Astrocyte of the spinal cord (primary cell): ENCODE measurements at regions not wholly inside any gene's neighbourhood (a gene's known extent, or its start where the extent isn't known, plus 50 kb on each side); places are given as distances from the start of the nearest gene placed in this dataset.

Experiments
- DNase-seq: peaks from one replicate; pipeline ENCODE4 v3.0.0; 2011; ENCODE audit warnings: low read depth, low spot score
- H3K4me3 ChIP-seq: 2 replicates; pipeline ENCODE4 v1.5.1; 2011; ENCODE audit warnings: low read depth, mild to moderate bottlenecking, low read length, moderate library complexity
- CTCF ChIP-seq: IDR thresholded peaks from 2 replicates; pipeline ENCODE4 v1.5.1; 2012; ENCODE audit warnings: low read depth, mild to moderate bottlenecking, low read length, inconsistent platforms
- in situ Hi-C: cut with HindIII; loops from 2 replicates; pipeline ENCODE4 v1.10.0; 2017; ENCODE audit warnings: low sequenced_read_pairs

- TF ChIP-seq CTCF, result no peak
- no peak overlapping the region for H3K4me3 ChIP-seq
- DNase-seq, result no peak
- in situ Hi-C loops, result no loop called here
These were observed 58.1 kb downstream of the UNCX start for GRCh38 chr7:1290679-1291356.

- DNase-seq, result no peak
- in situ Hi-C loops, result no loop called here
- TF ChIP-seq CTCF, result no peak
- H3K4me3 ChIP-seq, result no peak overlapping the region
These were observed 58.7 kb downstream of the UNCX start for GRCh38 chr7:1291357-1291689.

GRCh38 chr7:1291845-1292765 lies 59.4 kb downstream of the UNCX start:
- no peak for DNase-seq
- in situ Hi-C loops, result no loop called here
- no peak overlapping the region for H3K4me3 ChIP-seq
- TF ChIP-seq CTCF, result no peak

- DNase-seq, result no peak
- in situ Hi-C loops, result no loop called here
- TF ChIP-seq CTCF, result no peak
- no peak overlapping the region for H3K4me3 ChIP-seq
These were observed 60.5 kb downstream of the UNCX start for GRCh38 chr7:1292972-1293830.

- in situ Hi-C loops, result no loop called here
These were observed 61.3 kb downstream of the UNCX start for GRCh38 chr7:1293950-1294411.

More at GRCh38 chr7:1293950-1294411, 61.3 kb downstream of the UNCX start:
- H3K4me3 ChIP-seq, result no peak overlapping the region
- no peak for TF ChIP-seq CTCF
- DNase-seq, result no peak
